Kasumi-1 (cell line): ENCODE measurements at regions not wholly inside any gene's neighbourhood (a gene's known extent, or its start where the extent isn't known, plus 50 kb on each side); places are given as distances from the start of the nearest gene placed in this dataset.
"Not testable (repeated sequence)": the region's sequence is repeated elsewhere in the genome, so short reads cannot be mapped to it uniquely, and the experiment has no call there.

ENCODE experiments used
- DNase-seq, 2 experiments: peaks; one replicate each; lab custom pipeline; 2025; lab: John Stamatoyannopoulos, UW

- DNase-seq: no peak
Observed at GRCh38 chr5:96528826-96529474, 95.9 kb upstream of the PCSK1 start.

- no peak for DNase-seq
Observed at GRCh38 chr5:96529559-96529958, 96.5 kb upstream of the PCSK1 start.

- DNase-seq: no peak
Observed at GRCh38 chr5:96530901-96531300, 97.9 kb upstream of the PCSK1 start.

- DNase-seq: no peak
Observed at GRCh38 chr5:96533371-96533770, 100.3 kb upstream of the PCSK1 start.

GRCh38 chr5:96537386-96537785 lies 104.3 kb upstream of the PCSK1 start:
- DNase-seq: peak; percentile 55 to 63

- DNase-seq: no peak
Observed at GRCh38 chr5:96538808-96539250, 105.8 kb upstream of the PCSK1 start.

DNA sequence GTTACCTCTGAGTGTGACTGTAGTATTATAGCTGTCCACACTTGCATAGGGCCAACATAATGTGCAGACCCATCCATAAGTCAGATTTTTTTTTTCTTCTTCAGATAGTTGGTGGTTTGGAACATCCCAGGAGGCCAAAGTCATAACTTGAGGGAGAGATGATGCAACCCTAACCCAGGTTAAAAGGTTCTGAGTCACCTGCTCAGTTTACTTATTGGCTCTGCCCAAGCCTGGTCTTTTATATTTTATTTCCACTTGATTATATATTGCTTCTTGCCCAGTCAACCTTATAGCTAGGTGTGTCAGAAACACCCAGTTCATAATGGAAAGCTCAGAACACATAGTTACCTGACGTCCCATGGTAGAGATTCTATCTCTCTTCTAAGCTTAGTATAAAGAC lies 113.1 kb upstream of the PCSK1 start:
- DNase-seq: no peak

DNA sequence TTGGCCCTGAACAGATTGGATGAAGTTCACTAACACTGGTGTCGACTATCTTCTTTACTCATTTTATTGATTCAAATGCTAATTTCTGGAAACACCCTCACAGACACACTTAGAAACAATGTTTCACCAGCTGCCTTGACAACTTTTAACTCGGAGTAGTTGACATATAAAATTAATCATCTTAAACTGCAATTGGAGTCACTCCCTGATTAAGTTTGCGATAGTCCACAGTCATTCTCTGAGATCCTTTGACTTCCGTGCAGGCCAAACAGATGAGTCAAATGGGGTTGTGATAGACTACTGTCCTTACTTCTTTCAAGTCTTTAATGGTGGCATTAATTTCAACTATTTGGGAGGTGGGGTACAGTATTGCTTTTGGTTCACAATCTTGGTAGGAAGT lies 114.4 kb upstream of the PCSK1 start:
- no peak for DNase-seq

DNA sequence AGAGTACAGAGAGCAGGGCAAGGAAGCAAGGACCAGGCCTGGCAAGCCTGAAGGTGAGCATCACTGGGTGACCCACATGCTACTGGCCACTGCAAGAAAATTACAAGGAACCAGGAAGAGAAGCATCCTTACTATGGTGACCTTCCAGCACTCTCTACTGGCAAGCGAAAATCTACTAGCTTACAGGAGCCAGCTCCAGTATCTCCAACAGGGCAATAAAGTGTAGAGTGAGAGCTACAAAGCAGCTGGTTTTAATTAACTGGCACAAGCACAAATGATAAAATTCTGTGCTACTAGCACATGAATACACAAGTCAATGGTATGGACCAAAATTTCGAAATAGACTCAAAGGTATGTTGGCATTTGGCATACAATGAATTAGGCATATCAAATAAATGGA lies 113.3 kb upstream of the CAST start:
- no peak for DNase-seq

GRCh38 chr5:96560857-96561256 lies 101.3 kb upstream of the CAST start:
- not testable (repeated sequence) for DNase-seq

- no peak for DNase-seq
Observed at GRCh38 chr5:96562614-96563013, 99.6 kb upstream of the CAST start.

DNA sequence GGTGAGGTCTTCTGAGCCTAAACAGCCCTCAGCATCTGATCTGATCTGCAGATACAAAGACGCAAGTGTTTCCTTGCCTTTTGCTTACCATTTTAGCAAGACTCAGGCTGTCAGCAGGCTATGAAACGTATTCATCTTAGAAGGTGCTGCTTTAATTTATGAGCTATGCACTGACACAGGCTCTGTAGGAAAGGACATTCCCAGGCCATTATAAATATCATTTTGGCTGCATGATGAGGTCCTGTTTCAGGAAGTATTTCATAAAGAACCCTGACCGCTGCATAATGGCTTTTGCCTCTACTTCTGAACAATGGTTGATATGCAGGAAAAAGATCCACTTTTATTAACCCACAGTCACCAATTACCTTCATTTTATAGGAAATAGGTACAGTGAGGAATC lies 98.4 kb upstream of the CAST start:
- DNase-seq: no peak

DNA sequence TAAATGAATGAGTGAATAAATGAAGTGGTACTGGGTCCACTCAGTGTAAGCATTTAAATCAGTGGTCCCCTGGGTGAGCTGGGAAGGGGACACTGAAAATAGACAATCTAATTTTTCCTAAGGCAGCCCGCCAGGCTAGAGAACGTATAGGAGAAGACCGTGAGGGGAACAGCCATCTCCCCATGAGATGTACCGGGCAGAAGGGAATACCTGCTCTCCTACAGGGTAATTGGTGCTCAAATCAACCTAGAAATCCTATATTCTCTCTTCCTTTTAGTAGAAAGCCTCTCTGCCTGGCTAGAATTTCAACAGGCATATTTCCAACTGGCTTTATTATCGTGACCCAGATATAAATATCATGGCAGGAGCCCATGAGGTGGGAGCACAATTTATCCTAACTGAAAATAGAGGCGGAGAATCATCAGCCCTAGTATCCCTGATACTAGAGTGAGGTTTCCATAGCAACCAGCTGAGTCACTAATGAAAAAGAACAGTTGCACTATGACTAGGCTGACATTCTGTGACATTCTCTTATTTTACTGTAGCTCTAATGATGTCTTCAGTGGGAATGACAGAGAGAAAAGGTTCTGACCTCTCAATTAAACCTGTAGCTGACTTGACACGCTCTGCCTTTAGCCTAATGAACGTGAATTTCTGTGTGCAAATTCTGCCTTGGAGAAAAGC lies 96.5 kb upstream of the CAST start:
- no peak for DNase-seq

DNA sequence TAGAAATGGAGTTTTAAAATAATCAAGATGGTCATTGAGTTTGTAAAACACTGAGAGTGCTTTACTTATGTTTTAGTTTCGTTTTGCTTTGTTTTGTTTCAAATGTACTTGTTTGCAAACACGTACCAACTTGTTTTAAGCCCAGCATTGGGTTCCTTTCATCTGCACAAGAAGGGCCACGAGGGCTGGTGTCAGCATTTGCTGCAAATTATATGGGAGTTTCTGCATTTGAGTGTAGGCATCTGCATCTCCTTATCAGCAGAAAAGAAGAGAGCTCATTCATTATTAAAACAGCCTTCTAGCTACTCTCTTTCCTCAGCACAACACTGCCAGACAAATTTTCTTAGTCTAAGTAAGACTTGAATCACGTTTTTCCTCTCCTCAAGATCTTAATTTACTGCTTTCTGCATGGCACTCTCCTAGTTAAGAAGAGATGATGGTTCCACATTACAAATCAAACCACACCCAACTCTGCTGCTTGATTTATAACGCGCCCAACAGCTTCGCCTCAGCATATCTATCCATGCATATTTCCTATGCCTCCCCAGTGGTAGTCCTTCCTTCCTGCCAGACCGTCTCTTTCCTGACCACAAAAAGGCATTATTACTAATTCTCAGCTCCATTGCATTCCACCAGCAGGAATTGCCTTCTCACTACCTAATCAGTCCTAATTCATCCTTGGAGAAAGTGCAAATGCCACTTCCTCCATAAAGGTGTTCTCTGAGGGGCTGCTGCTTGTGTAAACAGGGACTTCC lies 95.2 kb upstream of the CAST start:
- DNase-seq: no peak

- no peak for DNase-seq
Observed at GRCh38 chr5:96569332-96569731, 92.8 kb upstream of the CAST start.

GRCh38 chr5:96569770-96570169 lies 92.4 kb upstream of the CAST start:
- no peak for DNase-seq

DNA sequence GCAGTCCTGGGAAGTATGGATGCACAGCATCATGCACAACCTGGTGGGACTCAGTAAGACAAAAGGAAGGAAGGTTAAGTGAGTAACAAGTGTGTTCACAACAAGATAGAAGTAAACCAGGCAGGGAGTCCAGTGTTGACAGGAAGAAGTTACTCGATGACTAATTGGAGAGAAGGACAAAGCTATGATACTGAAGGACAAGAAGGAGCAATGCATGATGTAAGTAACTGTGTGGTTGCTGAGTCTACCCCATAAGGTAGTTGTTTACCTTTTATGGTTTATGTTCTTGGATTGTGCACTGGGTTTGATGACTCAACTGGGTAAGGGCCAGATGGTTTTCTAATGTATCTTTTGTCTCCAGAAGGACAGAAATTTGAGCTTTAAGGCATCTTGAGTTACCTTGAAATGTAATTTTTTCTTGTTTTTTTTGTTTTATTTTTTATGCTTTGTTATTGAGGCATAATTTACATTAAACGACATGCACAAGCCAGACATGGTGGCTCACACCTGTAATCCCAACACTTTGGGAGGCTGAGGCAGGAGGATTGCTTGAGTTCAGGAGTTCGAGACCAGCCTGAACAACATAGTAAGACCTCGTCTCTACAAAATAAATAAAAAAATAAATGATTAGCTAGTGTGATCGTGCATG lies 89.2 kb upstream of the CAST start:
- no peak for DNase-seq

DNA sequence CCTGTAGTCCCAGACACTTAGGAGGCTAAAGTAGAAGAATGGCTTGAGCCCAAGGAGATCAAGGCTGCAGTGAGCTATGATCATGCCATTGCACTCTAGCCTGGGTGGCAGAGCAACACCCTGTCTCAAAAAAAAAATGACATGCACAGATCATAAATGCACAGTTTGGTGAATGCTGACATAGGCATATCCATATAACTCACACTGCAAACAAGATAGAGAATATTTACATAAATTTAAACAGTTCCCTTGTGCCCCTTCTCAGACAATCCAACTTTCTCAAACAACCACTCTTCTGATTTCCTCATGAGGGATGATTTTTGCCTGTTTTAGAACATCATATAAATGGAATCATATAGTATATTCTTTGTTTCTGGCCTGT lies 88.7 kb upstream of the CAST start:
- no peak for DNase-seq

GRCh38 chr5:96576876-96577275 lies 85.3 kb upstream of the CAST start:
- no peak for DNase-seq

GRCh38 chr5:96577909-96578308 lies 84.3 kb upstream of the CAST start:
- no peak for DNase-seq

DNA sequence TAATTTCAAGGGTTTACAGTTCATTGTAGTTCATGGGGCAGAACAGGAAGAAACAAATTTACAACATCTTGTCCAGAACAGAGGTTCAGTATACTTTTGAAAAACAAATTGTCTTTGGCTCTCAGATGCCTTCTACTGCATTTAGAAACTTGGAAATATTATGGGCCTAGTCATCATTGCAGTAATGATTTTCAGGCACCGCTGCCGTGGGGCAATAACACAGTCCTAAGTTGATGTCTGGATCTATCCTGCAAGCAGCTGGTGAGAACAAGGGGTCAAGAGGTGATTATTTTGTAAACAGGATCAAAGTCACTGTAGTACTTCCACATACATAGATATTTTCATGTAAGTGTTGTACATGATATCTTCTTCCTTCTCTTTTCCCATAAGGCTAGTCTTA lies 82.5 kb upstream of the CAST start:
- DNase-seq: no peak

GRCh38 chr5:96582343-96582742 lies 79.8 kb upstream of the CAST start:
- DNase-seq: no peak

- DNase-seq: peak; percentile 35 to 48
Observed at GRCh38 chr5:96584712-96585111, 77.5 kb upstream of the CAST start.
